Adrenal gland (tissue), 9 donors: ENCODE measurements at regions not wholly inside any gene's neighbourhood (a gene's known extent, or its start where the extent isn't known, plus 50 kb on each side); places are given as distances from the start of the nearest gene placed in this dataset.

ENCODE experiments used
- DNase-seq, 7 donors: peaks; one replicate each; pipeline ENCODE4 v3.0.0-alpha.2; 2019 to 2020
- H3K27ac ChIP-seq, 5 donors: fragments of 200-600 bp; sonication (generic) in 4 of 5; 1 replicate in 3 of 5; 2 replicates in 2 of 5; pipeline versions ENCODE4 v1.5.1 to v1.8.0; 2016 to 2020; ENCODE audit warnings: mild to moderate bottlenecking in 1 of 5
- H3K27me3 ChIP-seq: fragments of 200-600 bp; 2 replicates; pipeline ENCODE4 v1.8.0; 2021
- H3K36me3 ChIP-seq, 2 donors: fragments of 200-600 bp; replicated peaks in 1 of 2; 1 replicate in 1 of 2; 2 replicates in 1 of 2; pipeline versions ENCODE4 v1.5.1 to v1.8.0; 2018 to 2022
- H3K4me1 ChIP-seq, 2 donors: fragments of 200-600 bp; replicated peaks in 1 of 2; 1 replicate in 1 of 2; 2 replicates in 1 of 2; pipeline versions ENCODE4 v1.5.1 to v1.8.0; 2018 to 2021
- H3K4me3 ChIP-seq, 4 donors: fragments of 200-600 bp; sonication (generic) in 3 of 4; one replicate each; pipeline ENCODE4 v1.5.1; 2016 to 2018
- H3K9me3 ChIP-seq, 3 donors: fragments of 200-600 bp; sonication (generic) in 1 of 3; replicated peaks in 1 of 3; 1 replicate in 2 of 3; 2 replicates in 1 of 3; pipeline versions ENCODE4 v1.5.1 to v1.8.0; 2016 to 2021
- CTCF ChIP-seq, 6 experiments: fragments of 450-650 bp in 4 of 6; fragments of 200-600 bp in 2 of 6; sonication (generic) in 1 of 6; IDR thresholded peaks; 1 replicate in 5 of 6; 2 replicates in 1 of 6; pipeline versions ENCODE4 v1.5.1 to v1.8.0; 2016 to 2021; ENCODE audit warnings: antibody characterized with exemption in 6 of 6, mild to moderate bottlenecking in 2 of 6, moderate library complexity in 1 of 6
- POLR2A ChIP-seq, 2 donors: fragments of 450-650 bp; IDR thresholded peaks; one replicate each; pipeline ENCODE4 v1.6.1; 2017; ENCODE audit warnings: antibody characterized with exemption in 2 of 2, mild to moderate bottlenecking in 2 of 2, moderate library complexity in 1 of 2
- WGBS, 4 donors: extraction: QIAGEN DNeasy Blood & Tissue Kit in 2 of 4; methylation state at CpG; one replicate each; pipeline versions ENCODE4 v1.1.5 to v1.1.7; 2013 to 2017; 5-methylcytosine and 5-hydroxymethylcytosine counted together
- intact Hi-C, 2 donors: fragments of 100-400 bp; cut with DNase I; formaldehyde crosslinking; loops; one replicate each; pipeline versions ENCODE4 v1.14.1 to v1.15.0; 2022 to 2023
- donor health status: healthy with polysubstance abuse.
- donor health status: Bipolar disorder and iron deficiency.
- donor health status: DM: yes; HTN: yes; CAD: no.
- donor health status: DM: no; HTN: no; CAD: no.
- donor health status: DM: no; HTN: no; CAD: no.

- H3K4me1 ChIP-seq = no peaks in the 10 kb centered on the region
- H3K4me3 ChIP-seq = peak overlapping the region in 1 of 4 donors; percentile 6
- peak in 3 of 7 donors; percentile 11 to 20 (median 16) for DNase-seq
- H3K36me3 ChIP-seq = no peaks in the 10 kb centered on the region
- 34 to 54% (median 40%) methylated on average over 4 of the region's 4 CpGs for WGBS, 4 donors
- intact Hi-C loops = no loop called here
- no peaks in the 10 kb centered on the region for H3K9me3 ChIP-seq
- H3K27ac ChIP-seq = no peak overlapping the region
- H3K27me3 ChIP-seq = no peaks in the 10 kb centered on the region
- TF ChIP-seq CTCF (IDR thresholded peaks at IDR 0.05) = no peak
- no peak for TF ChIP-seq POLR2A (IDR thresholded peaks at IDR 0.05)
These were observed 471.3 kb downstream of the TECRL start for GRCh38 chr4:63937961-63938360.

- Histone ChIP-seq H3K9me3 (no peaks in the 10 kb centered on the region), H3K27me3 (no peaks in the 10 kb centered on the region), H3K27ac (no peak overlapping the region), H3K4me3 (no peak overlapping the region), H3K36me3 (no peaks in the 10 kb centered on the region), H3K4me1 (no peaks in the 10 kb centered on the region)
- WGBS, 4 donors = 61 to 71% (median 65%) methylated on average over 8 of the region's 8 CpGs
- no peak for TF ChIP-seq POLR2A (IDR thresholded peaks at IDR 0.05)
- DNase-seq = no peak
- intact Hi-C loops = no loop called here
These were observed 487.1 kb downstream of the TECRL start for GRCh38 chr4:63922146-63922545.

GRCh38 chr4:63921561-63921960 is 487.7 kb downstream of the TECRL start:
- Histone ChIP-seq H3K4me3 (no peak overlapping the region), H3K36me3 (no peaks in the 10 kb centered on the region), H3K27me3 (no peaks in the 10 kb centered on the region), H3K4me1 (no peaks in the 10 kb centered on the region), H3K27ac (no peak overlapping the region), H3K9me3 (no peaks in the 10 kb centered on the region)
- intact Hi-C loops = no loop called here
- no peak for DNase-seq
- TF ChIP-seq POLR2A (IDR thresholded peaks at IDR 0.05) (no peak), CTCF (IDR thresholded peaks at IDR 0.05) (no peak)
- 80 to 87% (median 84%) methylated on average over 10 of the region's 10 CpGs for whole genome bisulfite sequencing, 4 donors

GRCh38 chr4:63919636-63920365 is 489.4 kb downstream of the TECRL start:
- Histone ChIP-seq H3K27me3 (no peaks in the 10 kb centered on the region), H3K9me3 (no peaks in the 10 kb centered on the region), H3K4me3 (no peak overlapping the region), H3K4me1 (no peaks in the 10 kb centered on the region), H3K27ac (no peak overlapping the region), H3K36me3 (no peaks in the 10 kb centered on the region)
- TF ChIP-seq CTCF (IDR thresholded peaks at IDR 0.05) = no peak
- no peak for TF ChIP-seq POLR2A (IDR thresholded peaks at IDR 0.05)
- DNase-seq = no peak
- intact Hi-C loops = no loop called here
- 73 to 100% (median 82%) methylated on average over 2 of the region's 2 CpGs for WGBS, 4 donors

GRCh38 chr4:63906660-63907183 is 502.5 kb downstream of the TECRL start:
- WGBS, 4 donors = 57 to 64% (median 59%) methylated on average over 2 of the region's 2 CpGs

More at GRCh38 chr4:63906660-63907183, 502.5 kb downstream of the TECRL start:
- H3K4me1 ChIP-seq = no peaks in the 10 kb centered on the region
- H3K27ac ChIP-seq = no peak overlapping the region
- no peaks in the 10 kb centered on the region for H3K27me3 ChIP-seq
- TF ChIP-seq POLR2A (IDR thresholded peaks at IDR 0.05) (no peak), CTCF (IDR thresholded peaks at IDR 0.05) (no peak)
- no peaks in the 10 kb centered on the region for H3K36me3 ChIP-seq
- H3K4me3 ChIP-seq = no peak overlapping the region
- no peaks in the 10 kb centered on the region for H3K9me3 ChIP-seq
- DNase-seq = no peak
- intact Hi-C loops = no loop called here
